GM23248 (cell line): ENCODE measurements at regions not wholly inside any gene's neighbourhood (a gene's known extent, or its start where the extent isn't known, plus 50 kb on each side); places are given as distances from the start of the nearest gene placed in this dataset.

Source experiments
- DNase-seq: peaks from one replicate; pipeline ENCODE4 v3.0.0-alpha.2; 2015
- H2AFZ ChIP-seq: fragments of 200-600 bp; sonication (generic); 2 replicates; pipeline ENCODE4 v1.6.1; 2016; ENCODE audit warnings: antibody characterized with exemption
- H3F3A ChIP-seq: fragments of 200-600 bp; sonication (generic); 2 replicates; pipeline ENCODE4 v1.6.1; 2016; ENCODE audit warnings: mild to moderate bottlenecking, antibody characterized with exemption, mixed run types; ENCODE audit not compliant: insufficient read depth
- H3K27ac ChIP-seq: fragments of 200-600 bp; sonication (generic); 2 replicates; pipeline ENCODE4 v1.5.1; 2016; ENCODE audit warnings: mild to moderate bottlenecking
- H3K27me3 ChIP-seq: fragments of 200-600 bp; sonication (generic); replicated peaks from 2 replicates; pipeline ENCODE4 v1.6.1; 2016; ENCODE audit warnings: mild to moderate bottlenecking; ENCODE audit not compliant: insufficient read depth
- H3K36me3 ChIP-seq: fragments of 200-600 bp; sonication (generic); 2 replicates; pipeline ENCODE4 v1.6.1; 2016; ENCODE audit warnings: low read depth, mild to moderate bottlenecking
- H3K4me1 ChIP-seq: fragments of 200-600 bp; sonication (generic); 2 replicates; pipeline ENCODE4 v1.6.1; 2016; ENCODE audit warnings: mild to moderate bottlenecking; ENCODE audit not compliant: insufficient read depth
- H3K4me2 ChIP-seq: fragments of 200-600 bp; sonication (generic); one replicate; pipeline ENCODE4 v1.6.1; 2016; ENCODE audit warnings: mild to moderate bottlenecking; ENCODE audit not compliant: unreplicated experiment
- H3K4me3 ChIP-seq: fragments of 200-600 bp; sonication (generic); 2 replicates; pipeline ENCODE4 v1.5.1; 2016; ENCODE audit warnings: mild to moderate bottlenecking
- H3K79me2 ChIP-seq: fragments of 200-600 bp; sonication (generic); 2 replicates; pipeline ENCODE4 v1.6.1; 2016; ENCODE audit warnings: mild to moderate bottlenecking; ENCODE audit not compliant: insufficient read depth
- H3K9ac ChIP-seq: fragments of 200-600 bp; sonication (generic); 2 replicates; pipeline ENCODE4 v1.6.1; 2016; ENCODE audit warnings: mild to moderate bottlenecking
- H3K9me2 ChIP-seq: fragments of 200-600 bp; sonication (generic); 2 replicates; pipeline ENCODE4 v1.6.1; 2016; ENCODE audit warnings: mixed run types, mild to moderate bottlenecking, moderate library complexity; ENCODE audit not compliant: insufficient read depth
- H3K9me3 ChIP-seq: fragments of 200-600 bp; sonication (generic); one replicate; pipeline ENCODE4 v1.6.1; 2017; ENCODE audit warnings: low read depth
- H4K20me1 ChIP-seq: fragments of 200-600 bp; sonication (generic); 2 replicates; pipeline ENCODE4 v1.6.0; 2016; ENCODE audit not compliant: insufficient read depth
- EZH2 ChIP-seq: fragments of 200-600 bp; sonication (generic); IDR thresholded peaks from 2 replicates; pipeline ENCODE4 v1.6.1; 2018; ENCODE audit warnings: antibody characterized with exemption, mild to moderate bottlenecking; ENCODE audit not compliant: insufficient read depth, poor library complexity, severe bottlenecking
- EZH2phosphoT487 ChIP-seq: fragments of 200-600 bp; sonication (generic); IDR thresholded peaks from 2 replicates; pipeline ENCODE4 v1.6.1; 2018; ENCODE audit warnings: antibody characterized with exemption, moderate library complexity, mild to moderate bottlenecking, low read depth; ENCODE audit not compliant: insufficient read depth
- WGBS, 2 experiments: methylation state at CpG; one replicate each; pipeline ENCODE4 v1.1.6; 2015 to 2017; ENCODE audit warnings: low lambda C conversion rate in 2 of 2, low coverage in 1 of 2; ENCODE audit errors: missing lambda C conversion rate in 2 of 2; 5-methylcytosine and 5-hydroxymethylcytosine counted together
- in situ Hi-C: fragments of 300-500 bp; cut with MboI; formaldehyde crosslinking; loops from 2 replicates; pipeline ENCODE4 v1.15.0; 2020

- H3K79me2 ChIP-seq, result peaks cover 53% of the 10 kb centered on the region
These were observed 311.3 kb downstream of the KLF12 start for GRCh38 chr13:73822668-73823592.

GRCh38 chr13:73820688-73821087, 313.5 kb downstream of the KLF12 start:
- H3K4me2 ChIP-seq, result no peak overlapping the region
- 98 to 100% methylated on average over 2 of the region's 2 CpGs for WGBS, 2 experiments

More at GRCh38 chr13:73822668-73823592, 311.3 kb downstream of the KLF12 start:
- no peak overlapping the region for H3K4me2 ChIP-seq
- no peaks in the 10 kb centered on the region for H3F3A ChIP-seq
- H4K20me1 ChIP-seq, result 0 out of 2 replicates have a peak, but pooled peaks cover 5% of the 10 kb centered on the region
- no peak overlapping the region for H3K27ac ChIP-seq
- no peaks in the 10 kb centered on the region for H3K9me2 ChIP-seq
- H3K36me3 ChIP-seq, result no peaks in the 10 kb centered on the region
- no peaks in the 10 kb centered on the region for H3K27me3 ChIP-seq
- H3K9ac ChIP-seq, result no peak overlapping the region
- TF ChIP-seq EZH2, result no peak
- no peak for TF ChIP-seq EZH2phosphoT487
- 92 to 95% methylated on average over 6 of the region's 6 CpGs for WGBS, 2 experiments
- no peaks in the 10 kb centered on the region for H3K9me3 ChIP-seq
- H2AFZ ChIP-seq, result no peak overlapping the region
- no peak for DNase-seq
- no peak overlapping the region for H3K4me3 ChIP-seq
- in situ Hi-C loops, result no loop called here
- H3K4me1 ChIP-seq, result no peaks in the 10 kb centered on the region

DNA sequence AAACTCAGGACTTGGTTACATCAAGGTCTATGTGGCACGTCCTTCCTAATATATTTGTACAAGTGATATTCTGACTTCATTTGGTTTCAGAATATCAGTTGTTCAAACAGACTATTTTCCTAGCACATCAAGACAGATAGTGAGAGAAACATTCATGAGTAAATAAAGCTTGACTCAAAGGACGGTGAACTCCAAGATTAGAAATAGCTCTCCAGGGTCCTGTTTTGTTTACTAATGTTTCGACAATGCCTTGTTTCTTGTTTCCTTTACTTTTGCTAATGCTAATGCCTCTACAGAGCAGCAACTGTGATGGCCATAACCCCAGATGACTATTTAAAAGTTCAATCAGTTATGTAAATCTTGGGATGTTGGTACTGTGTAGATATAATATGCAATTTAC, 313.9 kb downstream of the KLF12 start:
- DNase-seq, result no peak
- H3K9me2 ChIP-seq, result no peaks in the 10 kb centered on the region
- TF ChIP-seq EZH2phosphoT487 (no peak), EZH2 (no peak)
- no peaks in the 10 kb centered on the region for H3K36me3 ChIP-seq
- WGBS, 2 experiments, result 94 to 98% methylated on average over 3 of the region's 3 CpGs
- no peak overlapping the region for H3K4me3 ChIP-seq
- H4K20me1 ChIP-seq, result 0 out of 2 replicates have a peak, but pooled peaks cover 5% of the 10 kb centered on the region
- H3K4me2 ChIP-seq, result no peak overlapping the region
- H3K4me1 ChIP-seq, result no peaks in the 10 kb centered on the region
- no peak overlapping the region for H3K9ac ChIP-seq
- no peaks in the 10 kb centered on the region for H3K9me3 ChIP-seq
- H3F3A ChIP-seq, result no peaks in the 10 kb centered on the region; the same call in 1 of the 2 replicates
- H3K27ac ChIP-seq, result no peak overlapping the region
- H3K27me3 ChIP-seq, result no peaks in the 10 kb centered on the region
- no peak overlapping the region for H2AFZ ChIP-seq
- H3K79me2 ChIP-seq, result peaks cover 41% of the 10 kb centered on the region
- in situ Hi-C loops, result no loop called here

More at GRCh38 chr13:73820688-73821087, 313.5 kb downstream of the KLF12 start:
- Histone ChIP-seq H3K27ac (no peak overlapping the region), H3K27me3 (no peaks in the 10 kb centered on the region), H3K36me3 (no peaks in the 10 kb centered on the region), H3K4me1 (no peaks in the 10 kb centered on the region), H3K4me3 (no peak overlapping the region), H3K79me2 (peaks cover 39% of the 10 kb centered on the region), H3K9me2 (no peaks in the 10 kb centered on the region), H3K9ac (no peak overlapping the region), H3K9me3 (no peaks in the 10 kb centered on the region), H2AFZ (no peak overlapping the region), H3F3A (no peaks in the 10 kb centered on the region; the same call in 1 of the 2 replicates), H4K20me1 (0 out of 2 replicates have a peak, but pooled peaks cover 5% of the 10 kb centered on the region)
- in situ Hi-C loops, result no loop called here
- TF ChIP-seq EZH2, result no peak
- TF ChIP-seq EZH2phosphoT487, result no peak
- DNase-seq, result no peak

DNA sequence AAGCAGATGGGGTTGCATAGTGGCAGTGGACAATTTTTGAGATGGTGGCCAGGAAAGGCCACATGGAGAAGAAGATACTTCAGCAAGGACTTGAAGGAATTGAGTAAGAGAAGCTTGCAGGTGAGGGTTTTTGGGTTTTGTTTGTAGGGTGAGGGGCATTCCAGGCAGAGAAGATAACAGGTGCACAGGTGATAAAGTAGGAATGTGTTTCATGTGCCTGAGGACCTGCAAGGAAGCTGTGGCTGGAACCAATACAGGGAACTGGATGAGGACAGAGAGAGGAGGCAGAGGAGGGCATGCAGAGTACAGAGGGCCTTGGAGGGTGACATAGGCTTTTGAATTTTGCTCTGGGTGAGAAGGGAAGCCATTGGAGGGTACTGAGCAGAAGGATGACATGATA, 314.5 kb downstream of the KLF12 start:
- no peak overlapping the region for H3K27ac ChIP-seq

More for the DNA sequence above, 314.5 kb downstream of the KLF12 start:
- H3K79me2 ChIP-seq, result peaks cover 46% of the 10 kb centered on the region
- no peaks in the 10 kb centered on the region for H3K36me3 ChIP-seq
- H4K20me1 ChIP-seq, result 0 out of 2 replicates have a peak, but pooled peaks cover 5% of the 10 kb centered on the region
- H3K4me2 ChIP-seq, result no peak overlapping the region
- no peak overlapping the region for H3K9ac ChIP-seq
- no peaks in the 10 kb centered on the region; the same call in 1 of the 2 replicates for H3F3A ChIP-seq
- no peak for DNase-seq
- no peak for TF ChIP-seq EZH2
- TF ChIP-seq EZH2phosphoT487, result no peak
- H3K4me3 ChIP-seq, result no peak overlapping the region
- H3K9me2 ChIP-seq, result no peaks in the 10 kb centered on the region
- H3K27me3 ChIP-seq, result no peaks in the 10 kb centered on the region
- H3K4me1 ChIP-seq, result no peaks in the 10 kb centered on the region
- in situ Hi-C loops, result no loop called here
- no peak overlapping the region for H2AFZ ChIP-seq
- no peaks in the 10 kb centered on the region for H3K9me3 ChIP-seq
